NCI-H69 (cell line): ENCODE measurements at regions not wholly inside any gene's neighbourhood (a gene's known extent, or its start where the extent isn't known, plus 50 kb on each side); places are given as distances from the start of the nearest gene placed in this dataset.
"Not testable (repeated sequence)": the region's sequence is repeated elsewhere in the genome, so short reads cannot be mapped to it uniquely, and the experiment has no call there.

Source experiments
- DNase-seq: peaks from one replicate; lab custom pipeline; 2025; lab: John Stamatoyannopoulos, UW

DNA sequence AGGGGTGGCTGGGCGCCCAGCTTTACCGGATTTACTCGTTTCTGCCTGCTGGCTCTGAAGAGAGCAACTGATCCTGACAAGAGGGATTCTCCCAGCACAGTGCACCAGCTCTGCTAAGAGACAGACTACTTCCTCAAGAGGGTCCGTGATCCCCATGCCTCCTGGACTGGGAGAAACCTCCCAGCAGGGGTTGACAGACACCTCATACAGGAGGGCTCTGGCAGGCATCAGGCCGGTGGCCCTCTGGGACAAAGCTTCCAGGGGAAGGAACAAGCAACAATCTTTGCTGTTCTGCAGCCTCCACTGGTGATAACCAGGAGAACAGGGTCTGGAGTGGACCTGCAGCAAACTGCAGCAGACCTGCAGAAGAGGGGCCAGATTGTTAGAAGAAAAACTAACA is 1192.5 kb upstream of the PRR20A start:
- DNase-seq = no peak

DNA sequence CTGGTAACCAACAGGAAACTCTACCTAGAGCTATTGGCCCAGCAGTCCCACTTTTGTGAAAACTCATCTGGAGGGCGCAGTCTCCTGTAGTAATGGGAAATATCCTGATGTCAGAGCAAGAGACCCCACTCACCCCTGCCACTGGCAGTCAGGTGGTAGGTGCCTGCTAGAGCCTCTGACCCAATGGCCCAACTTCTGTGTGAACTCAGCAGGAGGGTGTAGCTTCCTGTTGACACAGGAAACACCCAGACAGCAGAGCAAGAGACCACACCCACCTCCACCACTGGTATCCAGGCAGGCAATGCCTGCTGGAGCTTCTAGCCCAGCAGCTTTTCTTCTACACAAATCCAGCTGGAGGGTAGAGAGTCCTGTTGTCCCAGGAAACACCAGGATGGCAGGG is 1176.8 kb upstream of the PRR20A start:
- peak; percentile 12 for DNase-seq

DNA sequence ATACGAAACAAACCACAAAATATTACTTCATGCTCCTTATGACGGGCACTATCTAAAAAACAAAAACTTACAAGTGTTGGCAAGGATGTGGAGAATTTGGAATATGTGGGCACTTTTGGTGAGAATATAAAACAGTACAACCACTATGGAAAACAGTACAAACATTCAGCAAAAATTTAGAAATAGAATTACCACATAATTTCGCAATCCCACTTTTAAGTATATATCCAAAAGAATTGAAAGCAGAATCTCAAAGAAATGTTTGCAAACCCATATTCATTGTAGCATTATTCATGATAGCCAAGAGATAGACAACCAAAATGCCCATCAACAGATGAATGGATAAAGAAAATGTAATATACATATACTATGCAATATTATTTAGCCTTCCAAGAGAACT is 1173.7 kb upstream of the PRR20A start:
- DNase-seq = no peak

DNA sequence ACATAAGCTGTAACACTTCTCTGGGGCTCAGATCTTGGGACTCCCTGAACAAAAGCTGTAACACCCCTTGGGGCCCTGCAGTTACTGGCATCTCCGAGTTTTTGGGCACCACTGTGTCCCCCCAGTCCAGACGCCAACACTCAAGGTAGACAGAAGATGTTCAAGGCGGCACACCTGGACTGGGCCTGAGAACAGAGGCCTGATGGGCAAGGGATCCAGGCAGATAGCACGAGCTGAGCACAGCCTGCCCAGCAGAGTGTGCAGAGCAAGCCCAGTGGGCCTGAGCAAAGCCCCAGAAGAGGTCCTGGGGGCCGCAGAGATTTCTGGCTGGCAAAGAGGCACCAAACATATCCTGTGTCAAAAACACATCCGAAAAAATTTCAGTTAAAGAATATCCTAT is 1163.3 kb upstream of the PRR20A start:
- no peak for DNase-seq

DNA sequence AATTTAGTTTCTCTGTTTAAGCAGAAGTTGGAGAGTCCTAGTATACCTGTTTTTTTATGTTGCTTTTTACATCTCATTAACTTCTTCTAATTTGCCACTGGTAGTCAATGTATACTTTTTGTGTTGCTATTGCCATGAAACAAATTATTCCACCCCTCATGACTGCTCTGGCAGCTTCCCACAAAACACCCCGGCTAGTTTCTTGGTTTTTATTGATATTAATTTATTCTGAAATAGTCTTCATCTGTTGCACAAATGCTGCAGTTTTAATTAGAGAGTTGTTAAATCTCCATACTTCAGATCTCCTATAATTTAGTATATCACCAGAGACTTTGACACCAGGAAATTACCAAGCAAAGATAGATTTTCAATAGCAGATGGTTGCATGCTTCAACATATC is 1159.3 kb upstream of the PRR20A start:
- no peak for DNase-seq

DNA sequence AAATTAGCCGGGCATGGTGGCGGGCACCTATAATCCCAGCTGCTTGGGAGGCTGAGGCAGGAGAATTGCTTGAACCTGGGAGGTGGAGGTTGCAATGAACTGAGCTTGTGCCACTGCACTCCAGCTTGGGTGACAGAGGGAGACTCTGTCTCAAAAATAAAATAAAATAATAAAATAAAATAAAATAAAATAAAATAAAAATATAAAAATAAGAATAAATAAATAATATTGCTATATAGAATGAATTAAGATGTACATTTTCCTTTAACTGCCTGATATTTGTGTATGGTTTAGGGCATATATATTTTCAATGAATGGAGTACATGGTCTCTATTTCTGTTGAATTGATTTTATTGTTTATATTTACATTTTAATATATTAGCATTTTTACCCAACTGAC is 1156.7 kb upstream of the PRR20A start:
- DNase-seq = not testable (repeated sequence)

DNA sequence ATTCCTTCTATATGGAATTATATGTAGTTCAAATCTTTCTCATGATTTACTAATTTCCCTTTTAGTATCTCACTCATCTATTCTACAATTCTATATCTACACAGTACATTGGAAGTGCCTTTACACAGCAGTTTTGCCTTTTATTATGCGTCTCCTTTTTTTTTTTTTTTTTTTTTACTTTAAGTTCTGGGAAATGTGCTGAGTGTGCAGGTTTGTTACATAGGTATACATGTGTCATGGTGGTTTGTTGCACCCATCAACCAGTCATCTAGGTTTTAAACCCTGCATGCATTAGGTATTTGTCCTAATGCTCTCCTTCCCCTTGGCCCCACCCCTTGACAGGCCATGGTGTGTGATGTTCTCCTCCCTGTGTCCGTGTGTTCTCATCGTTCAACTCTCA is 1150.1 kb upstream of the PRR20A start:
- DNase-seq = no peak

DNA sequence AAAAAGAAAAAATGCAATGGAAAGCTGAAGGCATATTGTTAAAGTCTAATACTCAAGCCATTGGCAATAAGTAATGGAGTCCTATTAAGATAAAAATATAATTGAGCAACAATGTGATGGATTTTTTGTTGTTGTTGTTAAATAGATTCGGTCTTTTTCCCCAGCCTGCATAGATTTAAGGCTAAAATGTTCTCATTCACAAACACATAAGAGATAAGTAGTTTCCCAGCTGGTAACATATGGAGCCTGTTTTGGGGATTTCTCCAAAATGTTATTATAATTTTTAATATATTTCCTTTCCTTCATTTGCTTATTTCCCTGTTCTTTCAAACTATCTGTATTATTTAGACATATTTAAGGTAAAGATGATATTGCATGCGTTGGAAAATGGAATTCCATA is 1149.1 kb upstream of the PRR20A start:
- no peak for DNase-seq

DNA sequence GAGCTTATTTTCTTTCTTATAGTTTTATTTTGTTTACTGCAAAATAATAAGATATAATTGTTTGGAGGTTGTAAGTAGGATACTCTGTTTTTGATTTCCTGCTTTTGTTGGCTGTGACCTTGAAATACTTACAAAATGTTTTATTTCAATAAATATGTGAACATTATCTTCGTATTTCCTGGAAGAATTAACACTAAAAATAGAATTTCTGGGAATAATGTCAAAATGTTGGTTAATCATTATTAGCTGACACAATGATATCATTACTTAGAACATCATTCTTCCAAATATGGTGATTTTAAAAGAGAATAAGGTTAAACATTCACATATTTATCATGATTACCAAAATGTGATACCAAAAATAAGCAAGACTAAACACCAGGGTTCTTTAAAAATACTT is 1148.6 kb upstream of the PRR20A start:
- DNase-seq = no peak

DNA sequence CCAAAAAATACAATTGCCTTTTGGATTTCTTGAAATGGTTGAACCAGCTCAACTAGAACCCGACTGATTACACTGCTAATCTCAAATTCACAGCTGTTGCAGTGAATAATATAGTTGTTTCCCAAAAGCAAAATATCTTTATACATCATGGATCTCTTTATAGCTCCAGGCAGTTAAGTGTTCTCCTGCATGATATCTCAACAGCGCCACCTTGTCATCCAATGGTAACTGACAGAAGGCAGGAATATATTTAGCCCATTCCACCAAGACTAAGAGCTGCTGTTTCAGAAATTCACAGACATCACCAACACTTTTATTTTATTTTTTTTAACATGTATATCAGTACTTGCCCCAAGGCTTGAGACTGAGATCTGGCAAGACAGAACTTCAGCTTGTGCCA is 1141.0 kb upstream of the PRR20A start:
- DNase-seq = peak; percentile 27

DNA sequence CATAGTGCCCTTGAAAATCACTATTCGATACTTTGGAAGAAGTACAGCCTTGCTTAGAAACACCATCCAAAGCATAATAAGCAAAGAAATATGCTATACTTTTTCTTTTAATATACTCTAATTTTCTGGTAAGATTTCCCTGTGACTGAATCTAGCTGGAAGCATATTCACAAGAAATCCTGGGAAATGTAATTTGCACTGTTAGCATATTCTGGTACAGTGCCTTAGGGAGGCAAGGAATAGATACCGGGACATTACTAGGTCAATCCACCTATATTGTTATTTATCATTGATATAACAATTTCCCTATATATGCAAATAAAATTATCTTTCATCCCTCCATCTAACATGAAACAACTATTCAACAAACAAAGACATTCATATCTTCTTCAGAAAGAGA is 1131.3 kb upstream of the PRR20A start:
- no peak for DNase-seq

DNA sequence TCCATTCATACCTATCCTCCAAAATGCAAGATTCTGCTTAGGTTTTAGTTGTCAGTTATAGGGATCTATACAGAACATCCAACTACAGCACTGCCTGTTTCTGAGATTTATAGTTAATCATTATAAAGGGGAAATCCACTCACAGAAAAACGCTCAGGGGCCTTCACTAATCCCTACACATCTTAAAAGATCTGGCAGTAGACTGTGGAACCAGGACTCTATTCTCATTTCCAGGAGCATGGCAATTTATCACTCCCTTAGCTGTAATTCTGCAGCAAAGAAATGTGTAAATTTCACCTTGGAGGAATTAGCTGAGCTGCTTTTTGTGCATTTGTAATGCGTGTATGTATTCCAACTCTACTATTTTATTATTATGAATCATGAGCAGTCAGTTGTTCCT is 1128.1 kb upstream of the PRR20A start:
- DNase-seq = no peak

DNA sequence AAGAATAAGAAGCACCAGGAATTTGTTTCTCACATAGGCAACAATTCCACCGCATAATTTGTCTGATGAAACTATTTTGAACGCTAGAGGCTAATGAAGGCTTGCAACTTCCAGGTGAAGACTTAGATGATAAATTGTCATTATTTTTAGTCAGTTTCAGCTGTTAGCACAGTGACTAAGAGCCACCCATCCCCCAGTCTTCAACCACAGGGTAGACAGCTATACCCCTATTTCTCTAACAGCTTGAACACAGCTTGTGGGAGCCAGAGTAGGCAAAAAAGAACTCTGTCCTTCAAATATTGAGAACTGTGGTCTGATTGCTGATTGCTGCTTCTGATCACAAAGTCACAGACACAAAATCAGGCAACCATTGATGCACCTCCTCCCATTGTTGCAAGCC is 1124.8 kb upstream of the PRR20A start:
- peak; percentile 2 for DNase-seq

DNA sequence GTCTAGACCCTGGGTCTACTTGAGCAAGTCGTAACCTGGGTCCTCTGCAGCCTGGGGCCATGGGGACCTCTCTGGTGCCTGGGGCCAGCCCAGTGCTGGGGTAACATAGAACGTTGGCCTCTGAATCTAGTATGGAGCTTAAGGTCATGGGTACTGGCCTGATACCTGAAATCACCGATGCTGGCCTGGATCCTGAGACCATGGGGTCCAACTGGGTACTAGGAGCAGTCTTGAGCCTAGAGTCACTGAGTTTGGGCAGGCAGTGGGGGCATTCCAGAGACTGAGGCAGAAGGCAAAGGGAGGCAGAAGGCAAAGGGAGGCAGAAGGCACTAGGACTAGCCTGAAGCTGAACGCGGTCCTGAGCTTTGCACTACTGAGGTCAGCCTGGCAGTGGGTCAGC is 1121.1 kb upstream of the PRR20A start:
- no peak for DNase-seq

DNA sequence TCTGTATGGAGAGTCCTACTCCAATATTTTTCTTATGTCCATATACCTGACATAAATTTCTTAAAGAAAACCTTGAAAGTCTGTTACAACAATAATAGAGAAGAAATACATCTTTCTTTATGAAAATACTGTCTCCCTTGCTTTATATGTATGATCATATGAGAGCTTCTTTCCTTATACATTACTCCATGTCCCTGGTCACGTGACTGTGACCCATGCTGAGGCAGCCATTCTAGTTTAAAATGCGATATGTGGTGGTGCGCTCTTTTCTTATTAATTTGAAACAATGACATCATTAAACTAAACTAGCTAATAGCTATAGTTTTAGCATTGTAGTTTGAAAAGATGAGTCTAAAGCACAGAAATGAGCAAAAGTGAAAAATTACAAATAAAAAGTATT is 1120.3 kb upstream of the PRR20A start:
- no peak for DNase-seq

DNA sequence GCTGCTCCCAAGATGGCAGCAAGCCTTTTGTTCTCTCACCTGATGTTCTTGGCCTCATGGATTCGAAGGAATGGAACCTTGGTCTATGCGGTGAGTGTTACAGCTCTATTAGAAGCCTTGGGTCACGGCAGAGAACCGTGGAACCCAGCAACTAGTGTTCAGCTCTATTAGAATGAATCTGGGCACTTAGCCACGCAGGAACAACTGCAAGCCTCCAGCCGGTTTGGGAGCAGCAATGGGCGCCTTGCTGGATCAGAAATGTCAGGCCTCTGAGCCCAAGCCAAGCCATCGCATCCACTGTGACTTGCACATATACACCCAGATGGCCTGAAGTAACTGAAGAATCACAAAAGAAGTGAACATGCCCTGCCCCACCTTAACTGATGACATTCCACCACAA is 1100.7 kb upstream of the PRR20A start:
- no peak for DNase-seq

DNA sequence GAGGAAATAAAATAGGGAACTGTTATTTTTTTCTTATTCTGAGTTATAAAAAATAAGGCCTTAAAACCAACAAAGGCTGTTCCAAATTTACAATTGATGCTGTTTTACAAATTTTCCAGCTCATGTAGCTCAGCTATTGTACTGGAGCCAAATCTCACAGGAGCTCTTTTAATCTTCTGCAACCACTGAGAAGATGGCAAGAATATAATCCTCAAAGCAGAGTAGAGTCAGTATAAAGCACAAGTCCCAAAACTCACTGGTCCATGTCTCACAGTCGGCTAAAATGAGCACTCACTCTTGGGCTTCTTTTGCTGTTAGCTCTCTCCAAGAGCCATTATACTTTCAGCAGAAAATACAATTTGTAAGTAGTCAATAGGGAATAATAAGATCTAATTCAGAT is 1074.4 kb upstream of the PRR20A start:
- DNase-seq = no peak

DNA sequence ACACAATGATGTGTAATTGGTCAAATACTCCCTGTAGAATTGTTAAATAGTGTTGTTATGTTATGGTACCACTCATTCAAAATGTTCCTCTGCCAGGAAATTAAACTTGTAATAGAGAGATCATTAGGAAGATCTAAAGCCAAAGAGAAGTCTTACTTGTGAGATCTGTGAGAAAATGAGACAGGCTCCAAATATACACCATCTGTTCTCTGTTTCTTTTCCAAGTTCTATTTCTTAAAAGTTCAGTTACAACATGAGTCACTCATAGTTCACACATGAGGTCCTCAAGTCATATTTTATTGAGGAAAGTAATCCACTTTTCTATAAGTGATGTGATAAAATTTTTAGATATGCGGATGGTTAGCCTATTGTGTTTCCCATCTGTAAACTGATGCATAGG is 1038.1 kb upstream of the PRR20A start:
- DNase-seq = no peak

DNA sequence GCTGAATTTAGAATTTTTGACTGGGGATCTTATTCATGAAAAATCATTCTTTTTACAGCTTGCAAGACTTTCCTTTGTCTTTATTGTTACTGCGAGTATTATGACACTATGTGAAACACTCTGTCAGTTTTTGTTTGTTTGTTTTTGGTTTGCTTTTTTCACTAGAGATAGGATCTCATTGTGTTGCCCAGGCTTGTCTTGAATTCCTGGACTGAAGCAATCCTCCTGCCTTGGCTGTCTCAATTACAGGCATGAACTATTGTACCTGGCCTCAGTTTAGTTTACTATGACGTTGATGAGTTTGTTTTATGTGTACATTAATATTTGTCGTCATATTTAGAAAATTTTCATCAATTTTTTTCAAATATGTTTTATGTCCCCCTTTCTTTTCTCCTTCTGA is 1030.0 kb upstream of the PRR20A start:
- no peak for DNase-seq

DNA sequence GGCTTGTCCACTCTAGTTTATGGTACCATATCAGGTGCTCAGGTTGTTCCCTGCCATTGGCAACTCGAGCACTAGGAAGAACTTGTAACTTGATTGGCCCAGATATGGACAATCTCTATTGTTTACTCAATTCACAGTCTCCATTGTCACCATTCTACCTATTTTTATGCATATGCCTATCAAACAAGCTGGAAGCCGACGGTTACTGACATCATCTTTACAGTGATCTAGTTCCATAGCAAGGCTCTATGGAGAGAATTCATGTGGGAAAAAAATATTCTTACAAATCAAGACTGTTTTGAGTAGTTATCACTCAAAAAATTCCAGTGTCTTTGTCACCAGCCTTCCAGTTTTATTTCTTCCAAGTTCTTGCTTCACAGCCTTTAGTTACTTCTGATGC is 1006.2 kb upstream of the PRR20A start:
- no peak for DNase-seq

DNA sequence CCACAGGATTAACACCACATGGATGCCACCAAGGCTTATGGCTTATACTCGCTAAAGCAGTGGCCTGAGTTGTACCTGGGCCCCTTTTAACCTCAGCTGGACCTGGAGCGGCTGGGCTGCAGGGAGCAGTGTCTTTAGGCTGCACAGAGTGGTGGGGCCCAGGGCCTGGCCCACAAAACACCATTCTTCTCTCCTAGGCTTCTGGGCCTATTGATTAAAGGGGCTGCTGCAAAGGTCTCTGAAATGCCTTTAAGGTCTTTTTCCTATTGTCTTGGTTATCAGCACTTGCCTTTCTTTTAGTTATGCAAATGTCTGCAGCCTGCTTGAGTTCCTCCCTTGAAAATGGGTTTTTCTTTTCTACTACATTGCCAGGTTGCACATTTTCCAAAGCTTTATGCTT is 973.9 kb upstream of the PRR20A start:
- DNase-seq = no peak

DNA sequence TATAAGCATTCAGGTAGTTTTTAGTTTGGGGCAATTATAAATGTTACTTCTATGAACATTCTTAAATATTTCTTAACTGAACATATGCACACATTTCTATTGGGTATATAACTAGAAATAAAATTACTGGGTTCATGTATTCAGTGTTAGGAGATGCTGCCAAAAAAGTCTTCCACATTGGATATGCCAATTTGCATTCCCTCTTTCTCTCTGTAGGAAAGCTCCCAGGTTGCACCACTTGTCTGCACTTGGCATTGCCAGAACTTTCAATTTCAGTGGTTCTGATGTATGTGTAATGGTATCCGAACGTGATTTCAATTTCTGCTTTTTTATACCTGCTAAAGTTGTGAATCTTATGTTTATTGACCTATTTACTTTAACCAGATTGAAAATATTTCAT is 972.1 kb upstream of the PRR20A start:
- DNase-seq = no peak

DNA sequence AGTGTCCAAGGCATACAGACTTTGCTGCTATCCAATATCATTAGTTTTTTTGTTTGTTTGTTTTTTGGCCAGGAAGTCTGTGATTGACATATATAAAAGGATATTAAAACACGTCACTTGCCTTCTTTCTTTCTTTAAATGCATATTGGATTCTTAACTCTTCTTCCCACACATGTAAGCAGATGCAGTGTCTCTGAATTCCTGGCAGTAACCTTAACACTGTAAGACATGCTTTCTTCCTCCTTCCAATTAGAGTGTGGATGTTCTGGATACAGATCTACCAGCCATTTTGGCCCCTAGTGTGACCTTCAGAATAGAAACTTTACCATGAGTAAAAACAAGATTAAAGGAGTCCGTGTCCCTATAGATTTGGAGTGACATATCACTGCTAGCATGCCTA is 967.4 kb upstream of the PRR20A start:
- DNase-seq = no peak

DNA sequence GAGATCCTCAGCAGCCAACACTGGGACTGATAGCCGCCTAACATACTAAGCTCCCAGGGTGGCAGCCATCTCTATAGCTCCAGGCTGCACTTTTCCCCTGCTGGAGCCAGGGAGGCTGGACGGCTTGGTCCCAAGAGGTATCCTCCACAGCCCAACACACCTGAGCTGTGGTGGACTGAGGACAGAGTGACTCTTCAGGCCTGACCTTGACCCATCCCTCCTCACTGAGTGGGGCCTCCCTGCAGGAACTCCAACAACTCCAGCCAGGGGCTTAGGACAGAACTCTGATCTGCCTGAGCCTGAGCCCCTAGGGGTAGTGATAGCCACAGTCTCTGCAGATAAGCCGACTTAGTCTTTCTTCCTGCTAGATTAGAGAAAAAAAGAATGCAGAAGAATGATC is 958.1 kb upstream of the PRR20A start:
- DNase-seq = no peak

DNA sequence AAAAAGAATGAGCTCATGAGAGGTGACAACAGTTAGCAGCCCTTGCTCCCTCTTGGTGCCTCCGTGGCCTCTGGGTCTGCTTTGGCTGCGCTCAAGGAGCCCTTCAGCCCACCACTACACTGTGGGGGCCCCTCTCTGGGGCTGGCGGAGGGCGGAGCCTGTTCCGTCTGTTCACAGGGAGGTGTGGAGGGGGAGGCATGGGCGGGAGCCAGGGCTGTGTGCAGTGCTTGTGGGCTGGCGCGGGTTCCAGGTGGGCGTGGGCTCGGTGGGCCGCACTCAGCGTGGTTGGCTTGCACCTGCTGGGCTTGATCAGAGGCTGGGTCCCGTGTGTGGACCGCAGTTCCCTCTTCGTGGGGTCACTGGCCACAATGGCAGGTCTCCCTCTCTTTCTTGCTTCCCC is 953.4 kb upstream of the PRR20A start:
- DNase-seq = no peak
